Left lobe of liver (tissue), 2 donors: ENCODE measurements at regions not wholly inside any gene's neighbourhood (a gene's known extent, or its start where the extent isn't known, plus 50 kb on each side); places are given as distances from the start of the nearest gene placed in this dataset.

ENCODE experiments used
- ATAC-seq: fragments of 200-7000 bp; cut with Tn5 transposase; one replicate; pipeline ENCODE4 v1.9.1; 2020; ENCODE audit warnings: mild to moderate bottlenecking, moderate library complexity
- DNase-seq: peaks from one replicate; pipeline ENCODE4 v3.0.0-alpha.2; 2020; ENCODE audit warnings: low spot score
- donor health status: DM: no; HTN: no; CAD: no; lungs with moderate emphysema.
- donor health status: DM: no; HTN: yes; CAD: no.

DNA sequence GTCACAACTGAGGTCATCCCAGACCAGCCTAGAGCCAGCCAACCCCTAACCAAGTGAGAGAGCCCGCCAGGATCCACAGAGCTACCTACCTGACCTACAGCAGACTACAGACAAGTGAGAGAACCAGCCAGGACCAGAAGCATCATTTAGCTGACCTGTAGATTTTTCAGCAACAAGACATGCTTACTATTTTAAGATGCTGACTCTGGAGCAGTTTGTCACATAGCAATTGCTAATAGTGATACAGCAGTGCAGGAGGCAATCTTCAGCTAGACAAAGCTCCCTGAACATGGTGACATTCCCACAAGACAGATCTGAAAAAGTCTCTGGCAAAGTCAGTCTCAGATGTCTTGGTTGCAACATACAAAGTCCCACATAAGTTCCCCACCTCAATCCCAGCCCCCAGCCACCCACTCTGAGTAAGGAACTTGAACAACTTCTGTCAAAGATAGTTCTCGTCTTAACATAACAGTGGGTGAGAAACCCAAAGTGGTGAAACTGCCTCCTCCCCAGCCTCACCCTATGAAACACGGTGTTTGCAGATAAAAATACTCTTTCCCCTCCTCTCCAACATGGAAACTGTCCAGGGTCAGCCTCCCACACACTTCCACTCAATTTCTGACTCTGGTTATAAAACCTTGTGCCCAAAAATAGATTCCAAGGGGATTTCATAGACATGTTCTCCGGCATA is 120.3 kb upstream of the SLC6A11 start:
- ATAC-seq (no peak), DNase-seq (no peak)

DNA sequence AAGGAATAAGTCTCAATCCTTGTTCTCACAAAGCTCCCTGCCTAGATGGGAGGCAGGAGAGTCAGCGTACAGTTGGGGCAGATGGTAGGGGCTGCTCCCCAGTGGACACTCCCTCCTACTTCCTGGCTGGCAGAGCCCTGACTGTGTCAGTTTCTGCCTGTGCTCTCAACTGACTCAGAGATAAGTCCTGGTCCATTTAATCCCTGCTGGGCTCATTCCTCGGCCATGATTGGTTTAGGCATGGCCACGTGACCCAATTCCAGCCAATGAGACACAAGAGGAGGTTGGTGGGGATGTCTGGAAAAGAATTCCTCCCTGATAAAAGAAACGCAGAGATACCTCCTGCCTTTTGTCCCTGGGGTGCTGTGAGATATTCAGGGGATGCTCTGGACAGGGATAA is 118.1 kb upstream of the SLC6A11 start:
- ATAC-seq (no peak), DNase-seq (no peak)

DNA sequence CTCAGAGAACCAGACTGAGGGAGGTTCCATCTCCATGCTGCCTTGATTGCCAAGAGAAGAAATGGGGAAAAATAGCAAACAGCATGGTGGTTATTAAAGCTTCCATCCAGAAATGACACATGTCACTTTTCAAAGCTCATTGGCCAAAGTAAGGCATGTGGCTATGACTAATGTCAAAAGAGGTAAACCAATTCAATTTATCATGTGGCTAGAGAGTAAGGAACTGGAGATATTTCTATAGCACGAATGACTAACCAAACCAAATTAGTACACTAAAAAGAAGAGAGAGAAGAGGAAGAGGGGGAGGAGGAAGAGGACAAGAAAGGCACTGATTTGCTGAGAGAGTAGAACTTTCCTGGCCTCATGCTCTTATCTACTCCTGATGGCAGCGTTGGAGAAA is 115.2 kb upstream of the SLC6A11 start:
- ATAC-seq (no peak), DNase-seq (no peak)

DNA sequence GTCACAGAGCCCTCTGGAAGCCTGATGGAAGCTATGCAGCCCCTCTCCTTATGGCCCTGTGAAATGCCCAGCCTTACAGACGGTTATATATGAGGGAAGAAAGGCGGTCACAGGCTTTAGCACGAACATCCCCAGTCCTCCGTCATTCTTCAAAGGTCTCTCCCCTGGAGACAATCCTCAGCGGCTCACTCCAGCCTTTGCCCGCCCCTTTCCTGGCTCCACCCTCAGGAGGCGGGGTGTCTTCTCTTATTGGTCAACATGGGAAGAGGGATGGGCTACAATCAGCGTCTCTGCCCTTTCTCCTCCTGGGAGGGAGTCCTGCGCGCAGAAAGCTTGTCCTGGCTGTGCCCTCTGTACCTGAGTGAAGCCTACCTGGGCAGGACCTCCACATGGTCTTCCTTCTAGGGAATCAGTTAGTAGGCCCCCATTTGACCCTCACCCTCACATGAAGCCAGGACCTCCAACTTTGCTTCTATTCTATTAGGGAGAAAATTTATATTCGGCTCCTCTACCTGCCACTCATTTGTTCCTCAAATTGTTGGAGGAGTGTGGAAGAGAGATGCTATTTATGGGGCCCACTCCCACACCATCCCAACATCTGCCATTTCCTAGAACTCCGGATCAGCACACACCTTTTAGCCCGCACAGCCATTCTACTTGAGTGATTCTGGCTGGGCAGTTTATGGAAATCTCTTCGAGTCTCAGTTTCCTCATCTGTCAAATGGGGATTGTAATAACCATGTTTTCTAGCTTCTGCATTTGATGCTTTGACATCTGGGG is 112.9 kb upstream of the SLC6A11 start:
- no peak for DNase-seq
- peak; percentile 19 for ATAC-seq

DNA sequence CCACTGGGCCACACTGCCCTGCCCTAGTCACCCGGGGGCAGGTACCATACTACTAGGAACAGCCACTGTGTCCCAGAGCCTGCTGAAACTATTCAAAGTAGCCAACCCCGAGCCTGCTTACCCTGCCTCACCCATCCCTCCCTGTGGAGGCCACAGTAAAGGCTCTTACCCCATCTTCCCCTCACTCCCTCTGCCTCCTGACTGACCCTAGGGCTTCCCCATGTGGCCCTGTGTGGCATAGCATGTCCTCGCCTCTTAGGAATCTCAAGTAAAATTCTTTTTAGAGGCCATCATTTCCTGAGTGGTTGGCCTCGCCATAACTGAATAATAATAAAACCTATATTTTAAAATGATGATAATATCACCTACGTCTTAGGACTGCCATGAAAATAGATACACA is 112.2 kb upstream of the SLC6A11 start:
- DNase-seq (no peak), ATAC-seq (no peak)

DNA sequence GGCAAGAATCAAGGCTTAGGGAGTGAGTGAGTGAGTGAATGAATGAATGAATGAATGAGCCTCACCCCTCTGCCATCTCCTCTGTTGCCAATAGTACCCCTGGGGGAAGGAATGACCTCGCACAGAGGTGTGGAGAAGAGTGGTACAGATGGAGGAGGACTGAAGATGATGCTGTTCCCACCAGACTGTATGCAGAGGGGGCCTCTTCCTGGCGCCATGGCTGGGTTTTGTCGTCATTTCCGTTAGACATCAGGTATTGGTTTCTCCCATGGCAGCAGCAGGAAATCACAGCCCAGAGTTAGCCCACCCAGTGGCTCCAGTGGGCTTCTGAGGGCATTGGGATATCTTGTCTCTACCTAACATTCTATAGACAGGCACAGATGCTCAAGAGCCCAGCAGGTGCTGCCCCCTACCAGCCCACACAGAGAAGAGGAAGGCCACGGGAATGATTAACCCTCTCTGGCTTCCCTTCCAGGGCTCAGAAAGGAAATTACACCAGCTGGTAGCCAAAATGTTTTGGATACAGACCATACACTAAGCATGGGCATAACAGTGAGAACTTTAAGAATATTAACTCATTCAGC is 109.8 kb upstream of the SLC6A11 start:
- no peak for DNase-seq

DNA sequence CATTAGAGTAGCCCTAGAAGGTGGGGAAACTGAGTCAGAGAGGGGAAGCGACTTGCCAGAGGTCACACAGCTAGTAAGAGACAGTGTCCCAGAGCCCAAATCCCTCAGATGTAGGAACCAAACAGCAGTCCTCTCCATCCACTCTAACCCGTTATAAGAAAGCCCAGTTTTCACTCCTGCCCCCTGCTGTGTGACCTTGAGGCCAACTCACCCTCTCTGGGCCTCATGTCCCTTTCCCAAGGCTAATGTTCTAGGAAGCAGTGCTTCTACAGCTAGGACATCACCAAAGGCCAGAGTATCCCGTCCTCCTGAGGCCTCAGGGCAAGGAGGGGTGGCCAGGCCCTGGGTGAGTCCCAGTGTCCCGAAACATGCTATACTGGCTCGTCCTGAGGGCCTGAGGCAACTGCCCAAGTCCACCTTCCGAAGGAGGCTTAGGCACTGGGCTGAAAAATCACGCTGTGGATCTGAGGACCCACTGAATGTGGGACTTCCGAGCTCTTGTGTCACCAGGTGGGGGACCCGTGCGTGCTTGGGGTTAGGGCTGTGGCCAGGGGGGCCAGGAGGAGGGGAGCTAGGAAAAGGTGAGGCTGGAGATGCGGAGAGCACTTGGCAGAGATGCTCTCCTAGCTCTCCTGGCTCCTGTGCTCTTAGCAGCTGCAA is 109.2 kb upstream of the SLC6A11 start:
- ATAC-seq (no peak), DNase-seq (no peak)

More for the DNA sequence above, 109.8 kb upstream of the SLC6A11 start:
- no peak for ATAC-seq

DNA sequence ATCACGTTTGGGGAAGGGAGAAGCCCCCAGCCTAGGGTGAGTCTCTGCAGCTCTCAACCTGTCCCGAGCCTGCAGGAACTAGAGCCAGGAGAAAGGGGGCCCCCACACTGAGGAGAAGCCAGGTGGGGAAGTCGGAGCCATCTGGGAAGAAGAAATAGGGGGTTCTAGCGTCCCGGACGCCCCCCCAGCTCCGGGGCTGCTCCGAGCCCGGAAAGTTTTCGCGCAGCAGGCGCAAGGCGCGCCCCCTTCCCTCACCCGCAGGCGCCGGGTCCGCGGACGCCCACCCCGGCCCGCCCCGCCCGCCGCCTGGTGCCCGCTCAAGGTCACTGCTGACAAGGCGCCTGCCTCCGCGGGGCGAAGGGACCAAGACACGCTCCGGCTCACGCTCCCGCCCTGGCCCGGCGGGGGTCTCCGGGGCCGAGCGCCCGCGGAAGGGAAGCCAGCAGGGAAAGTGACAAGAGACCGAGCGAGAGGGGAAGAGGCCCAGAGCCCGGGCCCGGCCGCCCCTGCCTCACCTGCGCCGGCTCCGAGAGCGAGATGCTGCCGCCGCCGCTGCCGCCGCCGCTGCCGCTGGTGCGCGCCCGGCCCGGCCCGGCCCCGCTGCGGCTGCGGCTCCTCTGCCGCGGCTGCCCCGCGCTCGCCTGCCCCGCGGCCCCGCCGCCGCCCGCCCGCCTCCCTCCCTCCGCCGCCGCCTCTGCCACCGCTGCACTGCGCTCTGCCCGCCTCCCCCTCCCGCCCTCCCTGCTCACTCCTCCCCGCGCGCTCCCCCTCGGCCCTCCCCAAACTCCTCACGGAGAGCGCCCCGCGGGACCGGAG is 108.4 kb upstream of the SLC6A11 start:
- ATAC-seq (peak; percentile 26), DNase-seq (no peak)

DNA sequence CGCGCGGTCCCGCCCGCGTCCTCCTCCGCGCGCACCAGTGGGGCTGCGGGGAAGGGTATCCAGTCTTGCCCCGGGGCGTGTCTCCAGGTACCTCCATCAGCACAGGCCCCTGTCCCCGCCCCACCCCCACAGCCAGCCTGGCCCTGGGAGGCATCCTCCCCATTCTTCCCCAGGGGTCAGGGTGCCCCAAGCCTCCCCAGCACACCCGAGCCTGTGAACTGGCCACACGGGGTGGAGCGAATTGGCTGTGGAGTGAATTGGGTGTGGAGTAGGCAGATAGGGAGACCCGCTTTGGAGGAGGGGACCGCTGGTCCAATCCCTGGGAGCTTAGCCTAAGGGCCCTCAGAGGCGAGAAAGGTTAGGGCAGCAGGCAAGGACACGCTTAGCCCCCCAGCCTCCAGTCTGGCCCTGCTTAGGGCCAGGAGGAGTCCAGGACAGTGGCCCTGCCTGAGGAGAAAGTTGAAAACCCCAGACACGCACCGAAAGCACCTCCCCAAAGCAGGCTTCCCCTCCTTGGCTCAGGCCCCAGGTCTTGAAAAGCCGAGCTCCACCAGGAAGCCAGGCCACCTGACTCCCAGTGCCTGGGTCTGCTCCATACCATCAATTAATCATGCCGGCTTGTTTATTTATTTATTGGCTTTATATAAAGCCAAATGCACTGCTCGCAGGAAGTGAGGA is 107.7 kb upstream of the SLC6A11 start:
- ATAC-seq (no peak), DNase-seq (no peak)

DNA sequence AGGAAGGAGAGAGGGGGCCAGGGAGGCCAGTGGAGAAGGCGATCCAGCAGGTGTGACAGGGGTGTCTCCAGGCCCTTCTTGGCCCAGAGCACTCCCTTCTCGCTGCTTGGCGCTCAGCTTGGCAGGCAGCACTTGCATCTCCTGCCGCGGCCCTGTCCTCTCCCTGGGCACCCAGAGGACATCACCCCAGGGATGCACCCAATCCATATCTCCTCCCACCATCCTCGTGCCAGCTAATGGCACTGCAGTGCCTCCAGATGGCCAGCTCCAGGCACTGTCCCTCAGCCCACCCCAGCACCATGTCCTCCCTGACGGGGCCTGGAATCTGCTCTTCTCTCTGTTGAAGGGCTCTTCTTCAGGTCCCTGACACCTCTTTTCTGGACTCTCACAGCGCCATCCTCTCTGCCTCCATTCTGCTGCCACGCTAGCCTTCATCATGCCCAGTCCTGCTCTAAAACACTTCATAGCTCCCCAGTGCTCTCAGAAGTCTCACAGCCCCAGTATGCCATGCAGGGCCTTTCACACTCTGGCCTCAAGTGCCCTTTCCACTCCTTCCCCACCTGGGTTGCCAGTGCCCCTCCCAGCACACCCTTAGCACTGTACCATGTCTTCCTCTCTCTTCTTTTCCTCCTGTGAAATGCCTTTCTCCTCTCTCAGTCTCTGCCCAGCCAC is 106.8 kb upstream of the SLC6A11 start:
- peak; percentile 61 for ATAC-seq
- no peak for DNase-seq

DNA sequence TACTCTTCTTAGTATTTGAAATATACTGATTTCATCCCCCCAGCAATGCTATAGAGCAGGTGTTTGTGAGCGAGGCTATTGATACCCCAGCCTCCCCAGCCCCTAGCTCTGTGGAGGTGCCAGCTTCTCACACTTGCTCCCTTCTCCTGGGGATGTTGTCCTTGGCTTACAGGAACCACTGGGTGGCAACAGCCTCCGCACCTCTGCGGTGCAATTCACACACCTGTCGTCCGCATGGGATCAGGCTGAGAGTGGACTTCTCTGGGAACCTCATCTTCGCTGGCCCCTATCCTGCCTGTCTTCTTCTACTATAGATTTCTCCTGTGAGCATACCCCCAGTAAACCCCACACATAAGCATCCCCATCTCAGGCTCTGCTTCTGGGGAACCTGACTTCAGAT is 103.9 kb upstream of the SLC6A11 start:
- ATAC-seq (no peak), DNase-seq (no peak)

DNA sequence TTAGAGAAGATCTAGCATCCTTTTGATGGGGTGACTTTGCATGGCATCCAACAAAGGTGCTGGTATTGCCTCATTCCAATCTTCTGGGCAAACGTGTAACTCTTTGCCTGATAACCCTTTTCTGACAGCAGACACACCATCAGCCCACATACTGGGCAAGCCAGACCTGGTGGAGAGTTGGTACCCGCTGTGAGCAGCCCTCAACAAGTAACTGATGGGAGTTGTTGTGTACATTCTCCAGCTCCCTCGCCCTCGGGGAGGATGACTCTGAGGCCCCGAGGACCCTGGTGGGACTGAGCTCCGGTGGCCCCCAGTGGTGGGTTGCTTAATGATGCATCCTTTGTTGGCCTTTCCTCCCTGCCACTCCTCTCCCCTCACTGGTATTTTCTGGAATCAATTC is 102.4 kb upstream of the SLC6A11 start:
- no peak for DNase-seq
- ATAC-seq, result no peak

DNA sequence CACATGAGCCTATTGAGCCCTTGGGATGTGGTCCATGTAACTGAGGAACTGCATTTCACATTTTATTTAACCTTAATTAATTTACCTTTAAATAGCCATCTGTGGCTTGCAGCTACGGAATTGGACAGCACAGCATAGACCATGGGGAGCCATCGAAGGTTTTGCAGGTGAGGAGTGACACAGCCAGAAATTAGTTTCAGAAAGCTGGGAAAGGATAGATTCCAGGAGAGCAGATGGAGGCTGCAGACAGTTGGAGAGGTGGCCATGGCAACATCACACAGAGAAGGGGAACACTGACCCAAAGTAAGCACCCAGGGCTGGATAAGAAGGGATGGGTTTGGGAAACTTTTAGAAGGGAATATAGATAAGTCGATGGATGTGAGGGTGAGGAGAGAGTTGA is 100.1 kb upstream of the SLC6A11 start:
- DNase-seq (no peak), ATAC-seq (no peak)

DNA sequence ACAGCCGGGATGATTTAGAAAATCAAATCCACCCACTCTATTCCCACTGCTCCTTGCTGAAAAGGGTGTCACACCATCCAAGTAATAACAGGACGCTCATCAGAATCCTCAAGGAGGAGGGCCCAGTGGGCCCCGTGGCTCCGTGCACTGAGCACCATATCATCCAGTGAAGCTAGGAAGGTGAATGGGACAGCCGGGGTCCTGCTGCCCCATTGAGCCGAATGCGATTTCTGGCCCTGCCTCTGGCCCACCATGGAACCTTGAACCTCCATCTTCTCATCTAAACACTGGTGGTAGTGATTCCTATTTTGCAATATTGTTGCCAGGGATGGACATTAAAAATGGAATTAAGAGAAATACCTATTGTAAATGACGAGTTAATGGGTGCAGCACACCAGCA is 99.1 kb upstream of the SLC6A11 start:
- no peak for ATAC-seq
- no peak for DNase-seq

DNA sequence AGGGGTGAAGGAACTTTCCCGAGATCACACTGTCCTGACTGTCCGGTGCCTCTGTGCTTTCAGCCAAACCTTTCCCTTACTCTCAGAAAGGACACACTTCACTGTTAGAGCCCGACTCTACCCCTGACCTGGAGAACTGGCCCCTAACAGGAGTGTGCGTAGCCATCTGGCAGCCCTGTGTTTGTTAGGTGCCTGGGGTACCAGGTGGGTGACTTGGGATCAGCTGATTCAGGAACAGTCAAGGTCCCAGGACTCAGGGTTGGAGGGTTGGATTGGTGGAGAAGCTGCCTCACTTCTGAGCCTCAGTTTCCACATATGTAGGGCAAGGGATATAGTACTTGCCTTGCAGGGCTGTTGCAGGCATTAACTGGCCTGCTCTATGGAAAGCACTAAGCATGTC is 98.3 kb upstream of the SLC6A11 start:
- ATAC-seq, result no peak

DNA sequence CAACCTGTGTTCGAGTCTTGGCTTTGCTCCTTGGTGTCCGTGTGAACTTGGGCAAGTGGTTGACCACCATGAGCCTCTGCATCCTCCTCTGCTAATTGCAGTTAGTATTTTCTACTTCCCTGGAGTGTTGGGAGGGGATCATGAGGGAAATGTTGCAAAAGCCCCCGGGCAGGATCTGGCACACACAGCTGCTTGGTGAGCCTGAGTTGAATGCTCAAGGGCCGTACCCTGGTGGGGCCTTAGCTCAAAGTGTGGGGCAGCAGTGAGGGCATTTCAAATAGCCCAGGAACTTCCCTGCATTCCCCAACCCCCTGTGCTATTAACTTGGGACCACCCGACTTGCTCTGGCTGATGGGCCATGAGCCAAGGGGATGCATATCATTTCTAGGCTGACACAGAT is 94.9 kb upstream of the SLC6A11 start:
- DNase-seq (peak; percentile 11), ATAC-seq (no peak)

More for the DNA sequence above, 98.3 kb upstream of the SLC6A11 start:
- no peak for DNase-seq

DNA sequence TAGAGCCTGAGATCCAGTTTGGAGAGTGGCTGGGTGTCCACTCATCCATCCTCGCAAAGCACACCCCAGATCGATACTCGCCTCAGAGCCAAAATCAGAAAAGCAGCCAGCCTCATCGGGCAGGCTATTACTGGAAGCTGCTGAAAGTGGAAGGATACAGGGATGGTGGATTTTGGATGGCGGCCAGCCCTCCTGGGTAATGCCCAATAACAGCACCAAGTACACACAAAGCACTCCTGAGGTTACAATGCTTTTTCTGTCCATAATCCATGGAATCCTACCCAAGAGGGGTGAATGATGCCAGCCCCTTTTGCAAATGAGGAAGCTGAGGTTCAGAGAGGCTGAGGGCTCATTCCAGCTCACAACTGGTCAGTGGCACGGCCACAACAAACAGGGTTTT is 93.1 kb upstream of the SLC6A11 start:
- ATAC-seq, result no peak
- peak; percentile 23 for DNase-seq

DNA sequence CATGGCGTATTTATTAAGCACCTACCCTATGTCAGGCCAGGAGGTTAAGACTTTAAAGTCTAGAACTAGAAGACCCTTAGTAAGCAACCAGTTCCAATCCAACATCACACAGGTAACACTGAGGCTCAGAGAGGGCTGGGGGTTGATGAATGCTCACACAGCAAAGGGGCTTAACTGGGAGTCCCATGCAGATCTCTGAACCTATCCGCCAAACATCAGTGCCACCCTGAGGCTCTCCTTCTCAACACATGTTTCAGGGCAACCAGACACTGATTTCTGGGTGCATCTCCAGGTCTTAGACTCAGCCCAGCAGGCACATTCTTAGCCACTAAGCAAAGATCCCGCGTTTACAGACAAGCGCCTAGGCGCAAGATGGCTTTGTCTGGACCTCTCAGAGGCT is 92.0 kb upstream of the SLC6A11 start:
- ATAC-seq (no peak), DNase-seq (peak; percentile 30)

DNA sequence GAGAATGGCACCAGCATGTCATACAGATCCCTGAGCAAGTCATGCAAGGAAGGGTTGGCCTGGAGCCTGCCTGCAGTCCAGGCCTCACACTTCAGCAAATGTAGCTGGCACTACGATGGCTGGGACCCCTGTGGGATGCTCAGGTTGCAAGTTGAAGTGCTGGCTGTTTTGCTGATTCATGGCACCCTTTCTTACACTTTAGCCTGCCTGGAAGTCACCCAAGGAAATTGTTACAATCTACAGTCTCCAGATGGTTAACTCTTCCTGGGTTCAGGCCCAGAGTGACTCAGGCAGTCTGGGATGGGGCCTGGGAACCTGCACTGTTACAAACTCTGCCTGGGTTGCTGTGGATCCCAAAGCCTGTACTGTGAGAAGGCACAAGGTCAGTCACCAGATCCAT is 91.0 kb upstream of the SLC6A11 start:
- peak; percentile 24 for DNase-seq
- ATAC-seq, result no peak

DNA sequence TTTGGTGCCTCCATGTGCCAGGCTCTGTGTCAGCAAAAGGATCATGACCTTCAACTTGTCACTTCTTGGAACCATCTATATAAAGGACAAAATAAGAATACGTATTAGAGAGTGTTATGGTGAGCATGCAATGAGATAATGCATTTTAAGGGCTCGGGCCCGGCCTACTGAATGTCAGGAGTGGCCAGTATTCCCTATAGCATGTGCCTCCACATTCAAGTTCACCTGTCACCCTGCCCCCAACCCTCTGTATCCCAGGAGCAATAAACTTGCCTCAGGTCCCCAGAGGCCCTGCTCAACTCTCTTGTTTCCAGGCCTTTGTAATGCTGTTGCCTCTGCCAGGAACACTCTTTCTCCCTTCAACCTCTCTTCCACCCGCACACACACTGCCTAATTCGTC is 90.2 kb upstream of the SLC6A11 start:
- ATAC-seq (no peak), DNase-seq (peak; percentile 19)
